GM19240 (cell line): ENCODE measurements at regions not wholly inside any gene's neighbourhood (a gene's known extent, or its start where the extent isn't known, plus 50 kb on each side); places are given as distances from the start of the nearest gene placed in this dataset.
"Not testable (repeated sequence)": the region's sequence is repeated elsewhere in the genome, so short reads cannot be mapped to it uniquely, and the experiment has no call there.

Experiments
- DNase-seq: peaks from one replicate; pipeline ENCODE4 v3.0.0; 2011; ENCODE audit warnings: low spot score; ENCODE audit not compliant: insufficient read length

GRCh38 chr2:237214030-237214675, 128.5 kb downstream of the COPS8 start:
- no peak for DNase-seq

GRCh38 chr2:237214963-237215362, 129.3 kb downstream of the COPS8 start:
- DNase-seq = no peak

- DNase-seq = no peak
These were observed 132.4 kb downstream of the COPS8 start for GRCh38 chr2:237217995-237218616.

- no peak for DNase-seq
These were observed 133.1 kb downstream of the COPS8 start for GRCh38 chr2:237218756-237219155.

GRCh38 chr2:237219826-237220225, 134.1 kb downstream of the COPS8 start:
- no peak for DNase-seq

GRCh38 chr2:237221443-237221842, 135.8 kb downstream of the COPS8 start:
- no peak for DNase-seq

- DNase-seq = no peak
These were observed 136.5 kb downstream of the COPS8 start for GRCh38 chr2:237222178-237222577.

- no peak for DNase-seq
These were observed 136.9 kb downstream of the COPS8 start for GRCh38 chr2:237222601-237223041.

GRCh38 chr2:237223201-237223861, 137.6 kb downstream of the COPS8 start:
- DNase-seq = no peak

GRCh38 chr2:237227190-237227589, 141.5 kb downstream of the COPS8 start:
- DNase-seq = no peak

- no peak for DNase-seq
These were observed 142.0 kb downstream of the COPS8 start for GRCh38 chr2:237227592-237228280.

GRCh38 chr2:237228281-237228625, 142.6 kb downstream of the COPS8 start:
- no peak for DNase-seq

GRCh38 chr2:237229905-237230304, 144.2 kb downstream of the COPS8 start:
- DNase-seq = no peak

- no peak for DNase-seq
These were observed 144.7 kb downstream of the COPS8 start for GRCh38 chr2:237230355-237230754.

- no peak for DNase-seq
These were observed 145.9 kb downstream of the COPS8 start for GRCh38 chr2:237231593-237231992.

GRCh38 chr2:237232166-237232565, 146.5 kb downstream of the COPS8 start:
- no peak for DNase-seq

- DNase-seq = no peak
These were observed 148.6 kb downstream of the COPS8 start for GRCh38 chr2:237234268-237234667.

- DNase-seq = no peak
These were observed 149.8 kb downstream of the COPS8 start for GRCh38 chr2:237235383-237236095.

- DNase-seq = no peak
These were observed 150.5 kb downstream of the COPS8 start for GRCh38 chr2:237236188-237236587.

GRCh38 chr2:237238249-237238648, 152.6 kb downstream of the COPS8 start:
- DNase-seq = no peak

- DNase-seq = no peak
These were observed 154.6 kb downstream of the COPS8 start for GRCh38 chr2:237240252-237240651.

- DNase-seq = not testable (repeated sequence)
These were observed 155.2 kb downstream of the COPS8 start for GRCh38 chr2:237240868-237241267.
